GM04503 (cell line): ENCODE measurements at regions not wholly inside any gene's neighbourhood (a gene's known extent, or its start where the extent isn't known, plus 50 kb on each side); places are given as distances from the start of the nearest gene placed in this dataset.
A peak's percentile ranks its signal among the peaks of the same experiment; 100 is the strongest.
"Not testable (repeated sequence)": the region's sequence is repeated elsewhere in the genome, so short reads cannot be mapped to it uniquely, and the experiment has no call there.

Experiments used
- DNase-seq: peaks from one replicate; pipeline ENCODE4 v3.0.0-alpha.2; 2012; ENCODE audit warnings: low read depth

GRCh38 chr10:124164264-124164663 lies 70.9 kb upstream of the CHST15 start:
- no peak for DNase-seq

DNA sequence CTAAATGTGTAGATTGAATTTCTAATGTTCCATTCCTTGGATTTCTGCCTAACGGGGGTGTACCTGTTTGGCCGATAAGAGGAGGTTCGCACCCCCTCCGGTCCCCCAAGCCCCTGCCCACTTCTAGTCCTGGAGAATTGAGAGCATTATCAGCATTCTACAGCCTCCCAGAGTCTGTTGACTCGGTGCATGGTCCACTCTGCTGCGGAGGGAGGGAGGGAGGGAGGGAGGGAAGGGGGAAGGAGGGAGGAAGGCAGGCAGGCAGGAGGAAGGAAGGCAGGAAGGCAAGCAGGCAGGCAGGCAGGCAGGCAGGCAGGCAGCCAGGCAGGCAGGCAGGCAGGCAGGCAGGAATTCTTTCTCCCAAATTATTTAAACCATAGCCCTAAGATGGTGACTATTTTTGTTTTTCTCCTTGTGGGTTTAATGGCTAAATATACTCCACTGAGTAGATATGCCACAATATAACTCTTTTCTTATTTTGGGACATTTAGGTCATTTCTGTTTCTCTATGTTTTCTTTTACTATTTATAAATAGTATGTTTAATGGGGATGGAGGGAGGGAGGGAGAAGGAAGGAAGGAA lies 69.5 kb upstream of the CHST15 start:
- DNase-seq, result no peak

DNA sequence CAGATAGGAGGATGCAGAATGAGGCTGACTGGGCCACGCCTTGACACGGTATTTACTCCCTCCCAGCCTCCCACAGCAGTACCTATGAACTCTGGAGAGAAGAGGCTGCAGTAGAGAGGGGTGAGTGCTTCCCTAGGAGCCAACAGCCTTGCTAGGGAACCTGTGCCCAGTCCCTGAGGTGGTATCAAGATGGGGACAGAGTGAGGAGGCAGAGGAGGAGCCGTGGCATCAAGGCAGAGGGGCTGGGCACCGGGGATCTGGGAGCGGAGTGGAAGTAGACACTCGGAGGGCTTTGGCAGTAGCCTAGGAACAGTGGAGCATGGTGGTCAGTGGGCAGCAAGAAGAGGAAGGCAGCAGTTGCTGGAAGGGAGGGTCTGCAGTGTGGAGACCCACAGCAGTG lies 68.7 kb upstream of the CHST15 start:
- no peak for DNase-seq

- no peak for DNase-seq
These were observed 68.2 kb upstream of the CHST15 start for GRCh38 chr10:124161601-124162000.

DNA sequence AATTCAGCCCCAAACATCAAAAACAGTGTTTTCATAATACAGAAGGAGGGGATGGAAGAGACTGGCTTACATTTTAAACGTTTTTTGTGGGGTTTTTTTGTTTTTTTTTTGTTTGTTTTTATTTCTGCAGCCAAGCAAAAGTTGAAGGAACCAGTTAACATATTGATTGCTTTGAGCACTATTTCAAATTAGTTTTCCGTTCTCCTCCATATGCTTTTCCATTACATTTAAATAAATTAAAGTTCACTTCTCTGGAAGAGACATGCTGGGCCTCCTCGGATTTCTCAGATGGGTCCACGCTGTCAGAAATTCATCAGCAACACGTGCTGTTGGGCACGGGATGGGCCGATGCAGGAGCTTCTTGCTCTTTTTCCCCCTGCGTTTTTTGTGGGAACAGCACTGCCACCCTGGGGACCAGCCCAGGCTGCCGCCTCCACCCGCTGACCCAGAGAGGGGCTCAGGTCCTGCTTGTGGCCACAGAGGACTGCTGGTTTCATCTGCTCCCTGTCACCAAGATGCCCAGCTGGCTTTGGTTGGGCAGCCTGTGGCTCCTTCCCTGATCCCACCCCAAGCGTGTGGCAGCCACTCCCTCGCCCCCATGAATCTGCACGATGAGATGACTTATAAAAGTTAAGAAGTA lies 67.7 kb upstream of the CHST15 start:
- no peak for DNase-seq

- DNase-seq, result no peak
These were observed 66.8 kb upstream of the CHST15 start for GRCh38 chr10:124160176-124160575.

GRCh38 chr10:124159153-124159552 lies 65.8 kb upstream of the CHST15 start:
- no peak for DNase-seq

- DNase-seq, result no peak
These were observed 65.2 kb upstream of the CHST15 start for GRCh38 chr10:124158592-124158991.

DNA sequence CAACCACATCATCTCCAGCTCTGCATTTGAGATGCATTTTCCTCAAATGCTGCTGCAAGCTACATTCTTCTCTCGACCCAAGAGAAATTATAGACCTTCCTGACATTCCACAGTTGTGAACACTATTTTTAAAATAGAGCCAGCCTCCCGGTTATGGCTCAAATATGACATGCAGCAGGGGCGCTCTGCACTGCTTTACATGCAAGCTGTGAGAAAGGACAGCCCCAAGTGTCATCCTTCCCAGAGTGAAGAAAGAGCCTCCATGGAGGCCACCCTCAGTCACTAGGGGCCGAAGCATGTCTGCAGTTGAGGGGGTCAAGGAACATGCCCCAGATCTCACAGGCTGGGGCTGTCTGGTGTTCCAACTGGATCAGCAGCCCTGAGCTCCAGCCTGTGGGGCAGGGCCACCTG lies 63.9 kb upstream of the CHST15 start:
- DNase-seq, result no peak

- no peak for DNase-seq
These were observed 63.3 kb upstream of the CHST15 start for GRCh38 chr10:124156524-124157260.

DNA sequence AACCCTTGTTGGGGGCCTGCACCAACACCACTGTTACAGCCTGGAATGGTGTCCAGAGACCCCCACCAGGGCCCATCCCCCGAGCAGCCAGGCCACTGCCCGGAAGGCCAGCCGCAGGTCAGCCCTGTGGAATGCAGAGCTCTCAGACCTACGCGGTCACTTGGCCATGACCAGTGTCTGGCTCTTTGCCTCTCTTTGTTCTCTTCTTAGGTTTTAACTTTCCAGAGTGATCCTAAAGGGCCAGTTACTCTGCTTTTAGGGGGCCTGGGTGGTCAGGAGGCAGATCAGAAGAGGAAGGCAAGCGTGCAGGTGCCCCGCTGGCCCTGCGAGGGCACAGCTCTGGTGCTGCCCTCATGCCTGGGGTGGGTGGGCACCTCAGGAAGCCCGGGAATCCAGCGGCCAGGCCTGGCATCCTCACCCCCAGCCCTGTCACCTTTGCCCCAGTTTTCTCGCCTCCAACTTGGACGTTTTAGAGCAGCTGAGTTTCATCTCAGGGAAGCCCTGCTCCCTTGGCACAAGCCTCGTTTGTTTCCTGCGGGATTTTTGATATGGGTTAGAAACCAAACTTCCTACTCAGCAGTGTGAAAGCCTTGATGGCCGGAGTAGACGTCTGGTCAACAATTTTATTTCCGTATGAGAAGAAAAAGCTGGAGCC lies 62.5 kb upstream of the CHST15 start:
- DNase-seq, result no peak

DNA sequence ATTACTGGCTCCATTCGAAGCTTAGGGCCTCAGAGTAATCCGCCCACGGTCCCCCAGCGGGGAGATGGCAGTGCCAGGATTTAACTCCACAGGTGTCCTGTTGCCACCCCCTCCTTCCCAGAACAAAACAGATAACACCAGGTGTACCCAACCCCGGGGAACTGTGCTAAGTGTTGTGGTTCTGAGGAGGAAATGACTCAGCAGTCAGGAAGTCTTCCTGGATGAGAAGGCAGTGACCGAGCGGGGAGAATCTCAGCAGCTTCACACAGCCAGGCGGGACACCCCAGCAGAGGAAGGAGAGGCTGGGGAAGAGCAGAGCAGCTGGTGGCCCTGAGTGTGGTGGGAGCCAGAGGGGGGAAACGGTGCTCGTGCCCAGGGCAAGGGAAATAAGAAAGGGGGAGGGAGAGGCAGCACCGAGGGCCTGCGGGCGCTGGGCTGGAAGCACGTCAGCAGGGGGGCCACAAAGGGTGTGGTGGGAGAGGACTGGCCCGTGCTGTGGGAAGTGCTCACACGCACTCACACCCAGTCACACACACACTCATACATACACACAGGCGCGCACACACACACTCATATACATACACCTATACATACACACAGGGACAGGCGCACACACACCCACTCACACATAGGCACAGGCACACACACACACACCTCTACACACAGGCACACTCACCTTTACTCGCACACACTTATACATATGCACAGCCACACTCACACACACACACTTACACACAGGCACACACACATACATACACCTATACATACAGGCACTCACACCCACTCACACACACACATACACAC lies 59.8 kb upstream of the CHST15 start:
- DNase-seq, result peak; percentile 62

GRCh38 chr10:124152139-124153022 lies 59.0 kb upstream of the CHST15 start:
- peak; percentile 57 for DNase-seq

DNA sequence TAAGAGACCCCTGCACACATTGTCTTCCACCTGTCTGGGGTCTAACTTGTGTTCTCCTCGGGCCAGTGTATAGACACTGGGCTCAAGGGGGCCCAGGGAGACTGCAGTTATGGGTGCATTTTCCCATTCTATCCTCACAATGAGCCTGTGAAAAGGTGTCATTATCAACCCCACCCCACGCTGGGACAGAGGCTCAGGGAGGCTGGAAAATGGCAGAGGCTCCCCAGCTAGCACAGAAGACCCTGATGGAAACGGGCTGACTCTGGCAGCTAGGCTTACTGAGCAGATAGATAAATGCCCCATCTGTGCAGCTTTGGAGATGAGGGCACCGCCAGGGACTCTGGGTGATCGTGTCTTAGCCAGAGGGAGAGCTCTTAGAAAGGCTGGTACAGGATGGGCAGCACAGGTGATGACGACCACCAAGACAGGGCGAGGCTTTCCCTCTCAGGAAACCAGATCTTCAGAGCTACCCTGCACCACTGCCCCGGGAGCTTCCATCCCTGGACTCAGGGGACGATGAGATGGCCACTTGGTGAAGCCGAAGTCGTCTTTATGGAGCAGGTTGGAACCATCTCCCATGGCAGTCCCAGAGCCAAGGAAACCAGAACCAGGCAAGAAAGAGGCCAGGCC lies 58.2 kb upstream of the CHST15 start:
- DNase-seq, result no peak

GRCh38 chr10:124150807-124151417 lies 57.5 kb upstream of the CHST15 start:
- DNase-seq, result no peak

GRCh38 chr10:124150189-124150806 lies 56.9 kb upstream of the CHST15 start:
- no peak for DNase-seq

DNA sequence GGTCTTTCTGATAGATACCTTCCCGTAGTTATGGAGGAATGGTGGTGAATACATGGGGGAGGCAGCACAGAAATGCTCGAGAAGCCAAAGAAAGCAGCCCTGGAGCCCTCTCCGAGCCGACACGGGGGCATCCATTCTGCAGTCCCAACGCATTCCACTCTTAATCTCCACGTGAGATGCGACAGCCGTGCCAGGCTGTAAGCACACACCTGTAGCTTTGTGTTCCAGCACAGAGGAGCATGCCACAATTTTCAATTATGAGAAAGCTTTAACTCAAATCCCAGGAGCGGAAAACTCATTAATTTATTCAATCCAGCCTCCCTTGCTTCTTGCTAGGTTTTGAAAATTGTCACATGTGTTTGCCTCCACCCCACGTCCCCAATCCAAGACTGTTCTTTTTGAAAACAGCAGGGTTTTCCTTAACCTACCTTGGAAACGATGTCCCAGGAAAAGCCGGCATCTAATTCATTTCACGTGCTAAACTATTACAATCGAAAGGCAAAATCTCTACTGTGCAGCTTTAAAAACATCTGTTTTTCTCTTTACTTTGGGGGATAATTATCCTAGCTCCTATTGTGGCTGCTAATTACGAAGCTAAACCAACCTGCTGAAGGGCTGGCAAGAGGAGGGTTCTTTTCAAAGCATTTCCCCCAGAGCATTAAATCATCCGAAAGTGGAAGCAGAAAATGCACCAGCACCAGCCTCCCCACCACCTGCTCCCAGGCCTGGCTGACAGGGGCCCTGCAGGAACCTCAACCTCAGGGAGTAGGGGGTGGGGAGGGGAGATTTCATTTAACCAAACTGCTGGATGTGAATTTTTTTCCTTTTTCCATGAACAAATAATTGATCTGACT lies 56.0 kb upstream of the CHST15 start:
- DNase-seq, result no peak

DNA sequence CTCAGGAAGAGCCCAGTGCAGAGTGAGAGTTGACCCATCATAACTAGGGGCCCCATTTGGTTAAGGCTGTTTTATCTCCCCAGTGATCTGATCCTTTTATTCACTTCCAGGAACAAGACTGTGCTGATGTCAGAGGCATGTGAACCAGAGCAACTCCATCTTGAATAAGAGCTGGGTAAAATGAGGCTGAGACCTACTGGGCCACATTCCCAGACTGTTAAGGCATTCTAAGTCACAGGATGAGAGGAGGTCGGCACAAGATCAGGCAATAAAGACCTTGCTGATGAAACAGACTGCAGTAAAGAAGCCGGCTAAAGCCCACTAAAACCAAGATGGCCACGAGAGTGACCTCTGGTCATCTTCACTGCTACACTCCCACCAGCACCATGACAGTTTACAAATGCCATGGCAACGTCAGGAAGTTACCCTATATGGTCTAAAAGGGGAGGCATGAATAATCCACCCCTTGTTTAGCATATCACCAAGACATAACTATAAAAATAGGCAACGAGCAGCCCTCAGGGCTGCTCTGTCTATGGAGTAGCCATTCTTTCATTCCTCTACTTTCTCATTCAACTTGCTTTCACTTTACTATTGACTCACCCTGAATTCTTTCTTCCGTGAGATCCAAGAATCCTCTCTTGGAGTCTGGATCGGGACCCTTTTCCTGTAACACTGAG lies 55.3 kb upstream of the CHST15 start:
- DNase-seq, result not testable (repeated sequence)
